Fibroblast of skin of scalp (primary cell): ENCODE measurements at regions not wholly inside any gene's neighbourhood (a gene's known extent, or its start where the extent isn't known, plus 50 kb on each side); places are given as distances from the start of the nearest gene placed in this dataset.
A peak's percentile ranks its signal among the peaks of the same experiment; 100 is the strongest.
"Not testable (repeated sequence)": the region's sequence is repeated elsewhere in the genome, so short reads cannot be mapped to it uniquely, and the experiment has no call there.

Experiments
- DNase-seq: peaks from one replicate; pipeline ENCODE4 v3.0.0-alpha.2; 2013

DNA sequence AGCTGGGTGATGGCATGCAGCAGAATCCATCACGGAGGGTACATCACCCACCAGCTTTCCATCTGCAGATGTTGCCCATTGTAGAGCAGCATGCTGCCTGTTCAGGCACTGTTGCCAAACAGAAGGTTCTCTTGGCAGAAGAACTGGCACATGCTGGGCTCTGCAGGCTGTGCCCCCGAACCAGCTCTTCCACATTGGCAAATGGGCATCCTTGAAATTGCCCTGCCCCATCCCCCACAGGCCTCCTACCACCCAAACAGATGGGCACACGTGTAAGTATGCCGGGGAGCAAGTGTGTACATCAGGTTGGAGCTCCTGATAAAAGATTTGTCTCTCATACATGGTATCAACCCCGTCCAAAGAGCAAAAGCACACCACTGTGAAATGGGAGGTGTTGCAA is 220.3 kb upstream of the TAS2R1 start:
- no peak for DNase-seq

DNA sequence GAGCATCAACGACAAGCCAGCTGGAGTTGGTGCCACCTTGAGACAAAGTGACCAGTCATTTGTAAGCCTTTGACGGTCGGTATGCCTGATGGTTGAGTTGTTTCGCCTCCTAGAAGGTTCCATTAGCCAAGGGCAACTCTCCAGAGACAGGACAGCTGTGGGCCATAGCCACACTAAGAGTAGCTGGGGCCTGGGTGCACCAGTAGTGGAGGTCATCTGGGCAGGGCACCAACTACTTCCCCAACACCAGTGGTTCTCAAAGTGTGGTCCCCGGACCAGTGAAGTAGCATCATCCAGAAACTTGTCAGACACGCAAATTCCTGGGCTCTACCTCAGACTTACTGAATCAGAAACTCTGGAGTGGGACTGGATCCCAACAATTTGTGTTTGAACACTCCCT is 217.5 kb upstream of the TAS2R1 start:
- no peak for DNase-seq

DNA sequence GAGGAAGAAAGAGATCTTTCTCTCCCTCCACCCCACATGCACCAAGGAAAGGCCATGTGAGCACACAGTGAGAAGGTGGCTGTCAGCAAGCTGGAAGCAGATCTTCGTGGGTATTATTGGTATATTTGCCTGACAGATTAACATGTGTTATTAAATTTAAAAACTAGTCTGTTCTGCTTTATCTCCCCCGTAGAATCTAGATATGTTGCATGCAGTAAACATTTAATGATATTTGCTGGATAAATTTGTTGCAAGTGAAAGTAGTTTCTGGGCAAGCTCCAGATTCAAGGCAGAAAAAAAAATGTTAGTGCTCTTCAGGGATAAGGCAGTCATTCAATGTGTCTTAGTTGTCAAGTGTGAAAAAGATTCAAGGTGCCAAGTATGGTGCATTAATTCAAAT is 215.0 kb upstream of the TAS2R1 start:
- DNase-seq: no peak

DNA sequence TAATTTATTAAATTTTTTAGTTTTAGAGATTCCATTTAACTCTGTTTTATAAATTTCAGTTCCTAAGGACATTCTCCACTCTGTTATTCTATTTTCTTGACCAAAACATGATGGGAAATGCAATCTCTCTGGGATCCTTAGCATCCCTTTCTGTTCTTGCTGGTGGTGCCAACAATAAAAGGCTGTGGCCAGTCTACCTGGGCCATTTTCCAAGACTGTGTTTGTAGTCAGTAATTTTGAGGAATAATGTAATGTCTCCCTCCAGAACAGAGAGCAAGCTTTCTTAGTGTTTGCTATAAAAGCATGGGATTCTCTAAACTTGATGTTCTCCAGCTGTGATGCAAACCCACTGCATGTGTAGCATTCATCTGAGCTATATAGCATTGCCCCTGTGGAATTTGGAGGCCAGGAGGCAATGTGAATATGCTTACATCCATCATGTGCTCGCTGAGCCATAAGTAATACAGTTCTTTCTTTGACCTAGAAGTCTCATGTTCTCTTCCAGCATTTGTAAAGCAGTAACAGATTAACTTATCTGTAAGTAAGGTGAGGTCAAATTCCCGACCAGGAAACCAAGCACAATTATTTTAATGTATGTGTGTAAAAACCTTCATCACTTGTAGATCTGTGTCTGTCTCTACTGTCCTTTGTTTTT is 211.5 kb upstream of the TAS2R1 start:
- DNase-seq: no peak

DNA sequence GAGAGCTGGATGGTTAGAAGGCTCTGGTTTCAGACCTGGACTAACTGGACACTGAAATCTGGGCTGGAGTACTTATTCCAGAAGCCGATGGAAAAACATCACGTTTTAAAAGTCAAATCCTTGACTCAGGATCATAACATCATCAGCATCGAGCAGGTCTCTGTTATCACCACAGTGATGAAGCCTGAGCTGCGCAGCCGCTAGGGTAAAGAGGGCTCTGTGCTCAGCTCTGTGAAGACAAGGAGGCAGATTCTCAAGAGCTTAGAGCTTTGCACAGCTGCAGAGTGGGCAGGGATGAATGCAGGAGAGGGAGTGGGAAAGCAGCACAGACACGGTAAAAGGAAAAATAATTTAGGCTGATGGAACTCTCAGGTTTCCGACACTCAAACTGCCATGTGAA is 208.8 kb upstream of the TAS2R1 start:
- no peak for DNase-seq

DNA sequence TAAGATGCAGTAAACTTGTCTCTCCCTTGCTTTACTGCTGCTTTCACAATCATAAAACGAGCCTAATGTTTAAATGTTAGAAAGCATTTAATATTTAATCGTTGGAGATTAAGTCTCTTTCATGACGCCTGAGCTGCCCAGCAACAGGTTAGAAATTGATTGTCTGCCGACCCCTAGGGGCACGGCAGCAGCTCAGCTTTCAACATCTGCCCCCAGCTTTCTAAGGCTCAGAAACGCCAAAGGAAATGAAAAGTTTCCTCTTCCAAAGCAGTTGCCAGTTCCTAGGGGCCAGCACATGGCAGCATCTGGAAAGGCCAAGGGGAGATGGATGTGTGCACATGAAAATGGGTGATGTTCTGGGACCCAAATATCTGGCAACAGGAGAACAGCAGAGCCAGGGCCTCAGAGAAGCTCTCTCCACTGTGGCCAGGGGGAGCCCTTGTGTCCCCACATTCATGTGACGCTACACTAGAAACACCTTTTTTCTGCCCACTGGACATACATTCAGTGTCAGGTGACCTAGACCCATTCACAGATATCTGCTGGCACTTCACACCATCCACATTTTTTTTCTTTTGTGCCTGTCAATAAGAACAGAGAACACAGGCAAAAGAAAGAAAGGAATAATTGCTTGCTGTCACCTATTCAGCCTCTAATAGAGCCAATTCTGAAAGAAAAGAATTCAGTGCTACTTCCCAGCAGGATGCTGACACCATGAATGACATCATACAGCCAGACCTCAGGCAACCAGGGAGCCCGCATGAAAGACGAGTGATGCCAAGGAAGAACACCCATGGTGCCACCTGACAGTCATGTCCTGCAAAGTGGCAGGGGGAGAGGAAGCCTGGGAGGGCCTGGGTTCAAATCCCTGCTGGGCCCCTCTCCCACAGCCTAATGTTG is 205.0 kb upstream of the TAS2R1 start:
- no peak for DNase-seq

DNA sequence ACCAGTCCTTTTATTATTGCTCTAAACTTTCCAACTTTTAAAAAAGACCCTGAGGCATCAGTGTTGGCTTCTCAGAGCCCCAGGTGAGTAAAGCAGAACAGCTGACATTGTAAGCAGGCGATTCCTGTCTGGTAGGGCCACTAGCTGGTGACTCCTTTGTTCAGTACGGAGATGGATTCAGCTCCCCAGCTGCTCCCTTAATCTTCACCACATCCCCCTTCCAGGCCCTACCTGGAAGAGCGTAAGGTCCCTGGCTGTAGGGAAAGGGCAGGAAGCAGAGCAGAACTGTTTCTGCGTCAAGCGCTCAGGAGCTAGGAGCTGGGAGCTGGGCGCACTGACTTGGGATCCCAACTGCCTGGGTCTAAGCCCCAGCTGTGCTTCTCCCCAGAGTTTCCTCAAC is 203.7 kb upstream of the TAS2R1 start:
- no peak for DNase-seq

DNA sequence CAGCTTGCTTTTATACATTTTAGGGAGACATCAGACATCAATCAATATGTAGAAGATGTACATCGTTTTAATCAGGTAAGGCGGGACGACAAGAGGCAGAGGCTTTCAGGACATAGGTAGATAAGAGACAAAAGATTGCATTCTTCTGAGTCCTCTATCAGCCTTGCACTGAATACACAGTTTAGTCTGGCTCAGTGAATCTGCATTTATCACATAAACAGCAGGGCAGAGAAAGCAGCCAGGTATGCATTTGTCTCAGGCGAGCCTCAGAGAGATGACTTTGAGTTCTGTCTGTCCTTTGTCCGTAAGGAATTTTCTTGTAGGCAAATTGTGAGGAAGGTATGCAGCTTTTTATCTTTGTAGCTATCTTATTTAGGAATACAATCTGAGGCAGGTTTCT is 202.8 kb upstream of the TAS2R1 start:
- no peak for DNase-seq

DNA sequence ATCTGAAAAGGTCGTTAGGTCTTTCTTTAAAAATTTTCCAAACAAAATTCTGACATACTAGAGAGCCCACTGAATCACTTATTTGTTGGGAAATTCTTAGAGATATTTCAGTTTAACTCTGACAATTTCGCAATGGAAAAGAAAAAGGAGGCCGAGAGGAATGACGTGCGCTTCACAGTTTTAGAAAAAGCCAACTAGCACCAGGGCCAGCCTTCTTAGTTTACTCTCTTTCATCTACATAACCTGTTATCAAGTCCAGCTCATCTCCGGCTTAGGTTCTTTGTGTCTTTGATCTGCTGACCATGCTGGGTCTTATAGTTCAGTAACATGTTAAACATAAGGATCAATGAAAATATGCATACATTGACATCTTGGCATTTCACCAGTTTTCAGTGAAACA is 201.7 kb upstream of the TAS2R1 start:
- no peak for DNase-seq

DNA sequence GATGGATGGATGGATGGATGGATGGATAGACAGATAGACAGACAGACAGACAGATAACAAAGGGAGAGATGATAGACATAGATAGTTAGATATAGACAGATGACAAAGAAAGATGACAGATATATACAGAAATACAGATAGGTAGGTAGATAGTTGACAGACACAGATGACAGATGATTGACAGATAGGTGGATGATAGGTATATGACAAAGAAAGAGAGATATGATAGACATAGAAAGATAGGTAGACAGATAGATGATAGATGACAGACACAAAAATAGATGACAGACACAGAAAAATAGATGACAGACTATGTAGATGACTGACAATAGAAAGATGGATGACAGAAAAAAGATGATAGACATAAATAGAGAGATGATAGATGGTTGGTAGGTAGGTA is 200.0 kb upstream of the TAS2R1 start:
- no peak for DNase-seq

DNA sequence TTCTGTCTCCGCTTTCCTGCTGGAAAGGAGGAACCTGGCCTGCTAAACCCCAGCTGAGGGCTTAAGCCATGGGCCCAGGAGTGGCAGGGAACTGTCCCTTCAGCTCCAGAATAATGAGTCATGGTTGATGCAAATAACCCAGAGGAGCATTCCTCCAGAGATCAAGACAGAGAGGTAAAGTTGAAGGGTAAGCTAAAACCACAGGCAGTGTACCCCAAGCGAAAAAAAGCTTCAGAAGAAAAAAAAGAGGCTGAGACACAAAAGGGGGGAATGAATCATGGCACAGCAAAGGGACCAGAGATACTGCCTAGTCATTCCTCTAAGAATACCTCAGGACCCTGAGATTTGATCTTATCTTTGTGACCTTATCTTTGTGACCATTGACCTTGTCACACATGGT is 199.5 kb upstream of the TAS2R1 start:
- no peak for DNase-seq

DNA sequence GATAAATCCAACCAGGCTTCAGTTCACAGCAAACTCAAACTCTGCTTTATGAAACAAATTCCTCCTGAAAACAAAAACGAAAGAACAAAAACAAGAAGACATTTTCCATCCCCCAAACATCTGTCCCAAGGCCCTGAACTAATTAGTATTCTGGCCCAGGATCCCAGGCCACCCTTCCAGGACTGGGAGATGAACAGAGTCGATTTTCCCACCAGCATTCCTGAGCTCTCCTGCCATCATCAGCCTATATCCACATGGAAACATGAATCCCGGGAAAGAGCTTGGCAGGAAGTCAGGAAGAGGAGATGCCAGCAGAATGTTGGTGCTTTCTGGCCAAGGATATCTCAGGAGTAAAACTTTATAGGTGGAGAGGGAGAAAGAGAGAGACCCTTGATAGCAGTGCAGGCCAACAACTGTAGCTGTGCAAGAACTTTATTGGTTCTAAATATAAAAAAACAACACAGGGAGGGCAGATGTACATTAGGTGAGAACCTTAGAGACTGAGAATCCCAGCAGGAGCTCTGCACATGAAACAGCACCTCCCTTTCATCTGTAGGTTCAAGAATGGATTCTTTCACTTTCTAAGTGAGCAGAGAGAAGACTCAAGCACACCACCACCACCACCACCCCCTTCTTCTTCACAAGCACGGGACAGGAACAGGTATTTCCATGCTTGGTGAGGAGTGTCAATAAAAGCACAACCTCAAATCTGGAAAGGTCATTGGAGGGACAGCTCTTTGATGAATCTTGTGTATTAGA is 190.7 kb upstream of the TAS2R1 start:
- peak; percentile 67 for DNase-seq

DNA sequence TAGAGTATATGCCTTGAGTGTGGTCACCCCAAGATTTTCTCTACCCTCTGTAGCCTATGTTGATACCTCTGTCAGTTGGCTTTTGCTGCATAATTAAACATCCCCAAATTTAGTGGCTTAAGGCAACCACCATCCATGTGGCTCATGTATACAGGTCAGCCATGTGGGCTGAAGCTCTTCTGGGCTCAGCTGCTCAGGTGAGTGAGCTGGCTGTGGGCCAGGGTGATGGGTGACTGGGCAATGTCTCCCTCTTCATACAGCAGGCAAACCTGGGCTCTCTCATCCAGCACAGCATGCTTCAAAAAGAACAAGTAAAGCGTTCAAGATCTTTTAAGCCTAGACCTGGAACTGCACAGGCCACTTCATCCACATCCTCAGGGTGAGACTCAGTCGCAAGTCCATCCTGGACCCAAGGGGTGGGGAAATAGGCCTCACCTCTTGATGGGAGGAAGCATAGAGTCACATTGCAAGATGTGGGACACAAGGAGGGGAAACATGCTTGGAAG is 188.2 kb upstream of the TAS2R1 start:
- DNase-seq: no peak

DNA sequence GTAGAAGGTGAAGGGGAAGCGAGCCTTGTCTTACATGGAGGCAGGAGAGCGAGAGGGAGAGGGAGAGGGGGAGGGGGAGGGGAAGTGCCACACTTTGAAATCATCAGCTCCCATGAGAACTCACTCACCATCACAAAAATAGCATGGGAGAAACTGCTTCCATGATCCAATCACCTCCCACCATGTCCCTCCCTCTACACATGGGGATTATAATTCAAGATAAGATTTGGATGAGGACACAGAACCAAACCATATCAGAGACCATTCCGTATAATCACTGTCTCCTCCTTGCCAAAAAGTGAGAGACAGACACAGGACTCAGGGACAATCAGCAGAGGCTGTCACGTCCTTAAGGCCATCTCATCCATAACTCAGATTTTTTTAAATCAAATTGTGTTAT is 187.7 kb upstream of the TAS2R1 start:
- no peak for DNase-seq

DNA sequence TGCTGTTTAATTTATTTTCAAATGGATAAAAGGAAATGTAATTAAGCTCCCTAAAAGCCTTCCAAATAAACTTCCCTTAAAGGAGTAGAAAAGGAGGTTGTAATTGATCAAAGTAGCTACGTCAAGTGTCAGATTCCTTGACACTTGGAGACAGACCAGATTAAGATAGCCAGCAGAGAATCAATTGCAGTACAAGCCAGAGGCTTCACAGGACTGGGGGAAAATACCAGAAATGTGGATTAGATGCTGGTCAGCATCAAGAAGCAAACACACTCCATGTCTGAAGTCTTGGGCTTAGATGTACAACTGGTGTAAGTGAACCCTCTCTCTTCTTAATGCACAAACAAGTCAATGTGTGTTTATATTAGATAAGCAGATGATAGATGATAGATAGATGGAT is 184.9 kb upstream of the TAS2R1 start:
- no peak for DNase-seq

DNA sequence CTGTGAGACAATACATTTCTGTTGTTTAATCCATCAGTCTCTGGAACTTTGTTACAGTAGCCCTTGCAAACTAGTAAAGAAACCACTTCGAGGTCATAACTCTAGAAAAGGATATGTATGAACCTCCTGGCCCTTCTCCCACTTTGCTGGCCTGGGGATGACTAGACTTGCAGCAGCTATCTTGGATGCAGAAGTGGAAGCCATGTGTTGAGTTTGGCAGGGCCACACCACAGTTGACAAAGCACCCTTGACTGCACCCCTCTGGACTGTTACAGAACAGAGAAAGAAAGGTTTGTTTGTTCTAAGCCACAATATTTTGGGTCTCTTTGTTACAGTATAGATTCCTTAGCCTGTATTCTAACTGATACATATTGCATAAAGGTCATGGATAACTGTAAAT is 183.2 kb upstream of the TAS2R1 start:
- no peak for DNase-seq

DNA sequence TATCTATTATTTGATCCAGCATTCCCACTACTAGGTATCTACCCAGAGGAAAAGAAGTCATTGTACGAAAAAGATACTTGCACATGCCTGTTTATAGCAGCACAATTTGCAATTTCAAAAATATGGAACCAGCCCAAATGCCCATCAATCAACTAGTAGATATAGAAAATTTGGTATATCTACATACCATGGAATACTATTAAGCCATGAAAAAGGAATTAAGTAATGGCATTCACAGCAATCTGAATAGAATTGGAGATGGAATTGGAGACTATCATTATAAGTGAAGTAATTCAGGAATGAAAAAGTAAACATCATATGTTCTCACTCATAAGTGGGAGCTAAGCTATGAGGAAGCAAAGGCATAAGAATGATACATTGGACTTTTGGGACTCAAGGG is 177.2 kb upstream of the TAS2R1 start:
- not testable (repeated sequence) for DNase-seq

DNA sequence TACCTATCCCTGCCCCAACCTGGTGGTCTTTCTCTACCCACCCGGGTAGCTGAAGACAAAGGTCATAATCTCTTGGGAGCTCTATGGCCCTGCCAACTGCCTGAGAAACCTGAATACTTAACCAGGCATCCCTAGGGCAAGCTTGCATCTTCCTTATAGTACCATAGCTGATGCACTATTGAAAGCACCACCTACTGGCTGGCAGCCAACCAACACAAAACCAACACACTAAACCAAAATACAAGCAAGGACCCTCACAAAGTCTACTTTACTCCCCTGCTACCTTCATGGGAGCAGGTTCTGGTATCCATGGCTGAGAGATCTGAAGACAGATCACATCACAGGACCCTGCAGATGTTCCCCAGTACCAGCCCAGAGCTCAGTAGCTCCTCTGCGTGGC is 171.8 kb upstream of the TAS2R1 start:
- DNase-seq: no peak

DNA sequence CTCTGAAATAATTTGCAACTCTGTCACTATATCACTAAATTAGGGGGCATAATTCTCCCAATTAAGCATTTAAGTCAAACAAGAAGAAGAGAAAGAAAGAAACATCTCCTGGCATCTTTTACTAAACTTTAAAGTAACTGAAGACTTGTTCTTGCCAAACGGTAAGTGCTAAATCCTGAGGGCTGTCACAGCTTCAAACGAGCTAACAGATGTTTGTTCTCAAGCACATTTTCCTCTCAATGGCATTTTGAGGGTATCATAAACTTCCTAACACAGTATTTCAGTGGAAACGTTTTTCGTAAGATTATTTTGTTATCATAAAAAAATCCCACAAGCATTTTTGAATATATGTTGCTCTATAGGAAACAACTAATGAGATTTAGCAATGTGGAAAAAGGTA is 169.5 kb upstream of the TAS2R1 start:
- no peak for DNase-seq

DNA sequence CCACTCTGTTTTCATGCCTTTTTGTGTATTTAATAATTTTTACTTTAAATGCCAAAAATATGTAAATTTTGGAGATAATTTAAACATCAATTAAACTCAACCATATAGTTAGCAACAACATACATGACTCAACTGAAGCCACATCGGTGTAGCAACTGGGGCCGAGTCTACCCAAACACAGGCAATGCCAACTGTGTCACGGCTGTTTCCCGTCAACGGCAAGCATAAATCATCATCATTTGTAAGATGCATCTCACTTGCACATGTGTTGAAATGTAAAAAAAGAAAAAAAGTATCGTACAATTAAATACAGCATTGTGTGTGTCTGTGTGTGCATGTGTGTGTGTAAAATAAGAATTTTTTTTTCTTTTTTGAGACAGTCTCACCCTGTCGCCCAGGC is 160.1 kb upstream of the TAS2R1 start:
- DNase-seq: no peak

DNA sequence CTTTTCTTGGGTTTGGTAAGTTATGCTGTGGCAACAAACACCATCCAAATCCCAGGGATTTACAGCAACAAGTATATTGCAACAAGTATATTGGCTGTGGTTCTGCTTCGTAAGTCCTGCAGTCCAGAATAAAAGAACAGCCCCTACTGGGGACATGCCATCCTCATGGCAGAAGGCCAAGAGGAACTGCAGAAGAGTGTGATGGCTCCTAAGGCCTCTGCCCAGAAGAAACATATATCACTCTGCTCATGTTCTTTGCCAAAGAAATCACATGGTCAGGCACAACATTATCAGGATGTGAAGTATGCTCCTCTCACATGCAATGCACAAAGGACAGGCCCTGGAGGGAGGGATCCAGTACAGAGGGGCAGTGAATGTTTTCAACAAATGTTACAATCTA is 159.6 kb upstream of the TAS2R1 start:
- no peak for DNase-seq

DNA sequence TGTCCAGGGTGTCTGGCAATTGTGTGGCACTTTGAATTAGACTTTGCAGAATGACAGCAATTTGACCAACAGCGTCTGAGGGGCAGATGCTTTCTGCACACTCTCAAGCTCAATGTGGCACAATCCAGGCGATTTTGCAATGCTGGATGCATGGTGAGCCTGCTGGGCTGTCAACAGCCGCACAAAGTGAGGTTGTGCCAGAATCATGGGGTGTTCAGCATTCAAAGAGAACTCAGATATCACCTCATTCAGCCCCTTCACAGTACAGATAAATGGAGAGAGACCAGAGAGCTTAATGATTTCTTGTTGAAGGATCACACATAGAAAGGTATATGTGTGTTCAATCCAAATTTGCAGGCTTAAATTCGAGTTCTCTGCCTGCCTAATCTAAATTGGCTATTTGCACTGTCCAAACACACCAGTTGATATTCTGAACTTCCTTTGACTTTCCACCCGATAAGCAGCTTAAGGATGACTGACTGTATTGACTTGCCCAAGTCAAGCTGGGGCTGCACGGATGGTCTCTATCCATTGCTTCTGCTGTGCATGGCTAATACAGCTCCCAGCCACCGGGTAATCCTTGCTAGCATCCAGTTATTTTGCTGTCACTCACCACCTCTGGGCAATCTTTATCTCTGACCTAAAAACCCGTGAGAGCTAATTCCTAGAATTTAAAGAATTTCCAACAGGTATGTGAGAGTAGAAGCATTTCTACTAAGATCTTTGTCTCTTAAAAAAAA is 157.9 kb upstream of the TAS2R1 start:
- no peak for DNase-seq
